MCF 10A (cell line): ENCODE measurements at regions not wholly inside any gene's neighbourhood (a gene's known extent, or its start where the extent isn't known, plus 50 kb on each side); places are given as distances from the start of the nearest gene placed in this dataset.

Experiments used
- BruUV-seq: library from RNA; stranded (reverse); fragments of 400-500 nt; replicated peaks from 2 replicates; lab custom pipeline; 2021; lab: Mats Ljungman, UMichigan
- CTCF ChIA-PET: fragments of 300-600 bp; sonication (Branson Sonifier 250); formaldehyde crosslinking; extraction: SDS; loops from one replicate; lab custom pipeline; 2021; ENCODE audit warnings: antibody characterized with exemption, inconsistent platforms; lab: Yijun Ruan, JAX
- POLR2A ChIA-PET: fragments of 300-600, 350-650 bp; sonication (Branson Sonifier 250); formaldehyde crosslinking; extraction: SDS; loops from one replicate; lab custom pipeline; 2020; ENCODE audit warnings: antibody characterized with exemption, inconsistent platforms; lab: Yijun Ruan, JAX
- DNase-seq: peaks from one replicate; pipeline ENCODE4 v3.0.0-alpha.2; 2018; ENCODE audit not compliant: unreplicated experiment
- H3K27ac Mint-ChIP-seq: one replicate; pipeline ENCODE4 v1.8.0; 2022; ENCODE audit warnings: mild to moderate bottlenecking, low read depth, mixed read lengths; ENCODE audit not compliant: unreplicated experiment
- H3K27me3 Mint-ChIP-seq: one replicate; pipeline ENCODE4 v1.8.0; 2022; ENCODE audit warnings: mixed read lengths; ENCODE audit not compliant: insufficient read depth, unreplicated experiment
- H3K36me3 Mint-ChIP-seq: one replicate; pipeline ENCODE4 v1.8.0; 2022; ENCODE audit warnings: mild to moderate bottlenecking, moderate library complexity, mixed read lengths; ENCODE audit not compliant: insufficient read depth, unreplicated experiment
- H3K4me1 Mint-ChIP-seq: one replicate; pipeline ENCODE4 v1.8.0; 2022; ENCODE audit warnings: mixed read lengths; ENCODE audit not compliant: insufficient read depth, unreplicated experiment
- H3K4me3 Mint-ChIP-seq: one replicate; pipeline ENCODE4 v1.8.0; 2022; ENCODE audit warnings: mild to moderate bottlenecking, moderate library complexity, mixed read lengths; ENCODE audit not compliant: unreplicated experiment
- H3K9me3 Mint-ChIP-seq: one replicate; pipeline ENCODE4 v1.8.0; 2022; ENCODE audit warnings: mixed read lengths; ENCODE audit not compliant: unreplicated experiment
- intact Hi-C: fragments of 100-400 bp; cut with micrococcal nuclease; formaldehyde crosslinking; loops from 2 replicates; pipeline ENCODE4 v1.14.1; 2022
- TF ChIP-seq, protein P1 (sequence below): fragments of 200-600 bp; IDR thresholded peaks from one replicate; pipeline ENCODE4 v1.8.0; 2022; ENCODE audit warnings: antibody characterized with exemption, mild to moderate bottlenecking; ENCODE audit not compliant: unreplicated experiment

DNA sequence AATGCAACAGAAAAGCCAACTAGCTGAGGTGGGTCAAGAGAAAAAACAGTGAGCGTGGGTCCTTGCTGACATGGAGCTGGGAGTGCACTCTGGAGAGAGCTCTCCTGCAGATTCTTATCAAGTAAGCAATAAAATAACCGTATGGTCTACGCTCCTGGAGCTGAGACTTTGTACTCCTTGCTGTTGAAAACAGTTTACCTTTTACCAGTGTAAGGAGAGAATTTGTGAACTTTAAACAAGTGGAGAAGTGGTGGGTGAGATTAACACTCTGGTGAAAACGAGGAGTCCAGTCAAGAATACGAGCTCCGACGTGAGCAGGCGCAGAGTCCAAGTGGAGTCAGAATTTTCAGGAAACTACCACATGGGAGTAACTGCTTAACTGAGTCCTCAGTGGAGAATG is 156.1 kb upstream of the ERCC6L2 start:
- CTCF ChIA-PET, result interaction anchor here (0.5 to 1.9 kb wide), 2 partner anchors 8 to 452 kb away, joined by 3 to 12 read pairs; no protein-coding TSS in a partner anchor
- BruUV-seq, result no TSS peak
- H3K4me3 Mint-ChIP-seq, result no peak overlapping the region

DNA sequence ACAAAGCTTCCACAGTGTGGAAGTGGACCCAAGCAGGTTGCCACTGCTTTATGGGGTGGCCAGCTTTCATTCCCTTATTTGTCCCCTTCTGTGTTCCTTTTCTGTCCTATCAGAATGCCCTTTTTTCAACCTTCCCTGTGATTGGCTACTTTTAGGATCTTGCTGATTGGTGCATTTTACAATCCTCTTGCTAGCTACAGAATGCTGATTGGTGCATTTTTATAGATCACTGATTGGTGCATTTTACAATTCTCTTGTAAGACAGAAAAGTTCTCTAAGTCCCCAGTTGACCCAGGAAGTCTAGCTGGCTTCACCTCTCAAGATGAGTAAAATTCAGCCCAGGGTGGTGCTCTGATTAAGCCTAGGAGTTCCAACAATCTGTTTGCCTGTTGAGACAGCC is 157.2 kb upstream of the ERCC6L2 start:
- TF ChIP-seq, protein P1, sequence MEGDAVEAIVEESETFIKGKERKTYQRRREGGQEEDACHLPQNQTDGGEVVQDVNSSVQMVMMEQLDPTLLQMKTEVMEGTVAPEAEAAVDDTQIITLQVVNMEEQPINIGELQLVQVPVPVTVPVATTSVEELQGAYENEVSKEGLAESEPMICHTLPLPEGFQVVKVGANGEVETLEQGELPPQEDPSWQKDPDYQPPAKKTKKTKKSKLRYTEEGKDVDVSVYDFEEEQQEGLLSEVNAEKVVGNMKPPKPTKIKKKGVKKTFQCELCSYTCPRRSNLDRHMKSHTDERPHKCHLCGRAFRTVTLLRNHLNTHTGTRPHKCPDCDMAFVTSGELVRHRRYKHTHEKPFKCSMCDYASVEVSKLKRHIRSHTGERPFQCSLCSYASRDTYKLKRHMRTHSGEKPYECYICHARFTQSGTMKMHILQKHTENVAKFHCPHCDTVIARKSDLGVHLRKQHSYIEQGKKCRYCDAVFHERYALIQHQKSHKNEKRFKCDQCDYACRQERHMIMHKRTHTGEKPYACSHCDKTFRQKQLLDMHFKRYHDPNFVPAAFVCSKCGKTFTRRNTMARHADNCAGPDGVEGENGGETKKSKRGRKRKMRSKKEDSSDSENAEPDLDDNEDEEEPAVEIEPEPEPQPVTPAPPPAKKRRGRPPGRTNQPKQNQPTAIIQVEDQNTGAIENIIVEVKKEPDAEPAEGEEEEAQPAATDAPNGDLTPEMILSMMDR, result no peak
- Mint-ChIP-seq H3K27ac (no peak overlapping the region), H3K9me3 (peaks cover 30% of the 10 kb centered on the region), H3K36me3 (no peaks in the 10 kb centered on the region), H3K4me1 (no peaks in the 10 kb centered on the region), H3K4me3 (no peak overlapping the region), H3K27me3 (no peaks in the 10 kb centered on the region)
- ChIA-PET POLR2A (no interaction called here), CTCF (interaction anchor here (0.7 to 1.9 kb wide), 3 partner anchors 9 to 88 kb away, joined by 3 to 12 read pairs (median 5); no protein-coding TSS in a partner anchor)
- BruUV-seq, result no TSS peak
- no peak for DNase-seq
- intact Hi-C loops, result no loop called here

More for the DNA sequence above, 156.1 kb upstream of the ERCC6L2 start:
- TF ChIP-seq, protein P1, result no peak
- Mint-ChIP-seq H3K4me1 (no peaks in the 10 kb centered on the region), H3K36me3 (no peaks in the 10 kb centered on the region), H3K27ac (no peak overlapping the region), H3K9me3 (peaks cover 30% of the 10 kb centered on the region), H3K27me3 (no peaks in the 10 kb centered on the region)
- POLR2A ChIA-PET, result no interaction called here
- no peak for DNase-seq
- intact Hi-C loops, result no loop called here

DNA sequence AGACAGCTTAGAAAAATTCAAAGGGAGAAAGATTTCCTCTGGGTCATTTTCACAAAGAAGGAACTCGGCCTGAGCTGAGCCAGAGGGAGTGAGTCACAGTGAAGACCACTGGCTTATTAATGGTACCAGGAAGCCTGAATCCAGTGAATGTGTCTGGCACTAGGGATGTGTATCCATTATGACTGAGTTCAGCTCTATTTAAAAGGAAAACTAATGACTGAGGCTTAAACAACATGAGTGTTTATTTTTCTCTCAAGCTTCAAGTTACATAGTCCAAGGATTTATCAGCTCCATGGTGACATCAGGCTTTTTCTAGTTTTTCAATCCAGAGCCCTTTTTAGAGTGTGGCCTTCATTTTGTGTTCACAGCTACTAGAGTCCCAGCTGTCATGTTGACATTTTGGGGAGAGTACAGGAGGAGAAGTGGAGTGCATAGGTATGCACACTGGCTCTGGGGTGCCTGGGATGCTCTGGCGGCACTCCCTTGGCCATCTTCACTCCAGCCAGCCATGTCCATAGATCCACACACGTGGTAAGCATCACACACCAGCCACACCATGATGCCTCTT is 159.5 kb upstream of the ERCC6L2 start:
- Mint-ChIP-seq H3K9me3 (peaks cover 30% of the 10 kb centered on the region), H3K4me3 (no peak overlapping the region), H3K27me3 (no peaks in the 10 kb centered on the region), H3K36me3 (no peaks in the 10 kb centered on the region), H3K27ac (no peak overlapping the region), H3K4me1 (no peaks in the 10 kb centered on the region)
- DNase-seq, result no peak
- BruUV-seq, result no TSS peak
- TF ChIP-seq, protein P1, result no peak
- ChIA-PET CTCF (interaction anchor here (0.6 to 2.1 kb wide), 6 partner anchors 9 to 41 kb away, joined by 3 to 11 read pairs (median 4); no protein-coding TSS in a partner anchor), POLR2A (no interaction called here)
- intact Hi-C loops, result no loop called here

DNA sequence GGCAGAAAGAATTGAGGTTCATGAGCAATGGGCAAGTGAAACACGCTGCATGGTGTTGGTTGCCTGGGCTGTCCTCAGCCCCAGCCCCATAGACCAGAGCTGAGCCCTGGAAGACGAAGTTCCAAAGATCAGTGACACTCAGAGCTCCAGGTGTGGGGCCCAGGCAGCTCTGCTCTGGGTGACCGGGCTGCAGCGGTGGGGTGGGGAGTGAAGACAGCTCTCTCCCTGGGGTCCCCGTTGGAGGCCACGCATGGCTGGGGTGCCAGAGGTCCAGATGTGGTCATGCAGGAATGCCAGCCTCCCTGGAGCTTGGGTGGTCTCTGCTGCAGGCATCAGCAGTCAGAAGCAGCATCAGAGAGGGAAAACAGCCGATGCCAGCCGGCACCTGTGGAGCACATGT is 165.0 kb upstream of the ERCC6L2 start:
- Mint-ChIP-seq H3K36me3 (no peaks in the 10 kb centered on the region), H3K4me1 (no peaks in the 10 kb centered on the region), H3K4me3 (no peak overlapping the region), H3K27ac (no peak overlapping the region), H3K27me3 (no peaks in the 10 kb centered on the region), H3K9me3 (peaks cover 12% of the 10 kb centered on the region)
- no TSS peak for BruUV-seq
- DNase-seq, result no peak
- intact Hi-C loops, result no loop called here
- TF ChIP-seq, protein P1, result no peak
- ChIA-PET CTCF (interaction anchor here (1.8 kb wide), 1 partner anchor 16 kb away, joined by 7 read pairs; no protein-coding TSS in a partner anchor), POLR2A (no interaction called here)
